ENCODE measurements at regions not wholly inside any gene's neighbourhood (a gene's known extent, or its start where the extent isn't known, plus 50 kb on each side); places are given as distances from the start of the nearest gene placed in this dataset.

GRCh38 chr1:63710761-63711380 lies 62.9 kb upstream of the ROR1 start:
- TF ChIP-seq CTCF (IDR thresholded peaks at IDR 0.05) (no peak), POLR2A (IDR thresholded peaks at IDR 0.05) (no peak)
